Glutamatergic neuron (in vitro differentiated cells): ENCODE measurements at regions not wholly inside any gene's neighbourhood (a gene's known extent, or its start where the extent isn't known, plus 50 kb on each side); places are given as distances from the start of the nearest gene placed in this dataset.
A peak's percentile ranks its signal among the peaks of the same experiment; 100 is the strongest.

Experiments
- DNase-seq: peaks from one replicate; pipeline ENCODE4 v3.0.0; 2022
- H3K27ac Mint-ChIP-seq: one replicate; pipeline ENCODE4 v1.8.0; 2020; ENCODE audit warnings: mild to moderate bottlenecking, mixed read lengths, inconsistent platforms; ENCODE audit not compliant: unreplicated experiment
- H3K27me3 Mint-ChIP-seq: one replicate; pipeline ENCODE4 v1.8.0; 2020; ENCODE audit warnings: mild to moderate bottlenecking, moderate library complexity, mixed read lengths, inconsistent platforms; ENCODE audit not compliant: unreplicated experiment
- H3K36me3 Mint-ChIP-seq: one replicate; pipeline ENCODE4 v1.8.0; 2020; ENCODE audit warnings: mild to moderate bottlenecking, mixed read lengths, inconsistent platforms; ENCODE audit not compliant: unreplicated experiment
- H3K4me1 Mint-ChIP-seq: one replicate; pipeline ENCODE4 v1.8.0; 2020; ENCODE audit warnings: mild to moderate bottlenecking, low read depth, mixed read lengths, inconsistent platforms; ENCODE audit not compliant: unreplicated experiment
- H3K4me3 Mint-ChIP-seq: one replicate; pipeline ENCODE4 v1.8.0; 2020; ENCODE audit warnings: mild to moderate bottlenecking, mixed read lengths, inconsistent platforms; ENCODE audit not compliant: unreplicated experiment
- H3K9me3 Mint-ChIP-seq: one replicate; pipeline ENCODE4 v1.8.0; 2020; ENCODE audit warnings: mild to moderate bottlenecking, moderate library complexity, mixed read lengths, inconsistent platforms; ENCODE audit not compliant: unreplicated experiment
- TF ChIP-seq, protein P1 (sequence below): fragments of 200-600 bp; sonication (generic); IDR thresholded peaks from one replicate; pipeline ENCODE4 v1.5.0; 2021; ENCODE audit not compliant: partially characterized antibody, unreplicated experiment

GRCh38 chr9:17905781-17906175 is 326.9 kb downstream of the SH3GL2 start:
- H3K27ac Mint-ChIP-seq: no peak overlapping the region
- peaks cover 3% of the 10 kb centered on the region for H3K9me3 Mint-ChIP-seq
- no peaks in the 10 kb centered on the region for H3K4me1 Mint-ChIP-seq
- no peak for DNase-seq
- peak overlapping the region; percentile 86 for H3K4me3 Mint-ChIP-seq
- H3K36me3 Mint-ChIP-seq: peaks cover 10% of the 10 kb centered on the region
- TF ChIP-seq, protein P1, sequence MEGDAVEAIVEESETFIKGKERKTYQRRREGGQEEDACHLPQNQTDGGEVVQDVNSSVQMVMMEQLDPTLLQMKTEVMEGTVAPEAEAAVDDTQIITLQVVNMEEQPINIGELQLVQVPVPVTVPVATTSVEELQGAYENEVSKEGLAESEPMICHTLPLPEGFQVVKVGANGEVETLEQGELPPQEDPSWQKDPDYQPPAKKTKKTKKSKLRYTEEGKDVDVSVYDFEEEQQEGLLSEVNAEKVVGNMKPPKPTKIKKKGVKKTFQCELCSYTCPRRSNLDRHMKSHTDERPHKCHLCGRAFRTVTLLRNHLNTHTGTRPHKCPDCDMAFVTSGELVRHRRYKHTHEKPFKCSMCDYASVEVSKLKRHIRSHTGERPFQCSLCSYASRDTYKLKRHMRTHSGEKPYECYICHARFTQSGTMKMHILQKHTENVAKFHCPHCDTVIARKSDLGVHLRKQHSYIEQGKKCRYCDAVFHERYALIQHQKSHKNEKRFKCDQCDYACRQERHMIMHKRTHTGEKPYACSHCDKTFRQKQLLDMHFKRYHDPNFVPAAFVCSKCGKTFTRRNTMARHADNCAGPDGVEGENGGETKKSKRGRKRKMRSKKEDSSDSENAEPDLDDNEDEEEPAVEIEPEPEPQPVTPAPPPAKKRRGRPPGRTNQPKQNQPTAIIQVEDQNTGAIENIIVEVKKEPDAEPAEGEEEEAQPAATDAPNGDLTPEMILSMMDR: no peak
- peaks cover 24% of the 10 kb centered on the region for H3K27me3 Mint-ChIP-seq

GRCh38 chr9:17906176-17906840 is 327.4 kb downstream of the SH3GL2 start:
- Mint-ChIP-seq H3K36me3 (peaks cover 10% of the 10 kb centered on the region), H3K4me3 (peak overlapping the region; percentile 86), H3K27me3 (peaks cover 24% of the 10 kb centered on the region), H3K9me3 (peaks cover 3% of the 10 kb centered on the region), H3K4me1 (no peaks in the 10 kb centered on the region), H3K27ac (no peak overlapping the region)
- DNase-seq: peak; percentile 70
- TF ChIP-seq, protein P1: no peak

- H3K4me1 Mint-ChIP-seq: no peaks in the 10 kb centered on the region
- H3K27ac Mint-ChIP-seq: no peak overlapping the region
- H3K36me3 Mint-ChIP-seq: peaks cover 10% of the 10 kb centered on the region
- DNase-seq: peak; percentile 25
- TF ChIP-seq, protein P1: no peak
- peaks cover 24% of the 10 kb centered on the region for H3K27me3 Mint-ChIP-seq
- H3K9me3 Mint-ChIP-seq: peaks cover 3% of the 10 kb centered on the region
- peak overlapping the region; percentile 87 for H3K4me3 Mint-ChIP-seq
These were observed 328.2 kb downstream of the SH3GL2 start for GRCh38 chr9:17906841-17907778.

DNA sequence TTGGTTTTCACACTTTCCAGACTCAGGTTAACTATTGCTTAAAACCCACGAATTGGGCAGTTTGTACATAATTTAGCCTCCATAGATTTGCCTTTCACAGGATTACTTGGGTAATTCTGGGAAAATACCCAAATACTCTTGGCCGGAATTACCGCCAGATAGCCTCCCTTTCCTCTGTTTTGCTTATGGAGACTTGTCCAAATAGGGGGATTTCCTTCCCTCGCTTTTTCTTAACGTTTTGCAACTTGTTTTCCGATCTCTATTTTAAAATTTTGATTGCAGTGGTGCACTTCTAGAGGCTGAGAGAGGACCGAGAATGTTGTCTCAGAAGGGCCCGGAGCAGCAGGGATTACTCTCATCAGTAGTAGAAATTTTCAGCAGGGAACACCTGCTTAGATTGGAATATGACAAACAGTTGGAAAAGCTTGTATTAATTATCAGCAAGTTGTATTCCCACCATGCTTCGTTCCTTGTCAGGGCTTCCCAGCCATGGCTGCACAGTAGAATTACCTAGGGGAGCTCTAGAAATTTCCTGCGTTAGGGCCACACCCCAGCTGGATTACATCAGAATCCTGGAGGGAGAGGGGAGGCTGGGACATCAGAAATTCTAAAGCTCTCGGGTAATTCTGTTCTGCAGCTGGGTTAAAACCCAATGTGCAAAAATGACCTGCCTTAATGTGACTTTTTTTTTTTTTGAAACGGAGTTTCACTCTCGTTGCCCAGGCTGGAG is 329.1 kb downstream of the SH3GL2 start:
- Mint-ChIP-seq H3K36me3 (peaks cover 3% of the 10 kb centered on the region), H3K27ac (no peak overlapping the region), H3K4me3 (peak overlapping the region; percentile 87), H3K9me3 (peaks cover 2% of the 10 kb centered on the region), H3K4me1 (no peaks in the 10 kb centered on the region), H3K27me3 (peaks cover 20% of the 10 kb centered on the region)
- no peak for DNase-seq
- TF ChIP-seq, protein P1: no peak
